ENCODE measurements at regions not wholly inside any gene's neighbourhood (a gene's known extent, or its start where the extent isn't known, plus 50 kb on each side); places are given as distances from the start of the nearest gene placed in this dataset.

GRCh38 chr22:48566741-48567140, 1260.9 kb downstream of the BRD1 start:
- TF ChIP-seq CTCF (IDR thresholded peaks at IDR 0.05) = no peak
- TF ChIP-seq ZFX (IDR thresholded peaks at IDR 0.05; ENCODE audit: borderline replicate concordance) = no peak
